HEK293T (cell line): ENCODE measurements at regions not wholly inside any gene's neighbourhood (a gene's known extent, or its start where the extent isn't known, plus 50 kb on each side); places are given as distances from the start of the nearest gene placed in this dataset.
A peak's percentile ranks its signal among the peaks of the same experiment; 100 is the strongest.

ENCODE experiments used
- CTCF ChIA-PET: fragments of 350-600 bp; formaldehyde crosslinking; extraction: SDS; loops from one replicate; lab custom pipeline; 2021; ENCODE audit warnings: antibody characterized with exemption, inconsistent platforms; lab: Yijun Ruan, JAX
- POLR2A ChIA-PET: fragments of 350-600 bp; formaldehyde crosslinking; extraction: SDS; loops from one replicate; lab custom pipeline; 2020; ENCODE audit warnings: antibody characterized with exemption, inconsistent platforms; lab: Yijun Ruan, JAX
- DNase-seq: peaks from one replicate; pipeline ENCODE4 v3.0.0; 2012; ENCODE audit warnings: mixed read lengths; ENCODE audit errors: extremely low spot score
- ARNT ChIP-seq: fragments of 450-650 bp; IDR thresholded peaks from 2 replicates; pipeline ENCODE4 v1.6.1; 2017; ENCODE audit warnings: mild to moderate bottlenecking
- BHLHE40 ChIP-seq: fragments of 450-650 bp; IDR thresholded peaks from 2 replicates; pipeline ENCODE4 v1.6.1; 2016; ENCODE audit warnings: mild to moderate bottlenecking, moderate library complexity, borderline replicate concordance
- CTBP1 ChIP-seq: fragments of 450-650 bp; IDR thresholded peaks from 2 replicates; pipeline ENCODE4 v1.6.1; 2016; ENCODE audit warnings: borderline replicate concordance
- ELF4 ChIP-seq: fragments of 450-650 bp; IDR thresholded peaks from 2 replicates; pipeline ENCODE4 v1.6.1; 2017; ENCODE audit warnings: antibody characterized with exemption
- FOXA1 ChIP-seq: fragments of 450-650 bp; IDR thresholded peaks from 2 replicates; pipeline ENCODE4 v1.6.1; 2016; ENCODE audit warnings: mild to moderate bottlenecking
- FOXK2 ChIP-seq: fragments of 450-650 bp; IDR thresholded peaks from 2 replicates; pipeline ENCODE4 v1.6.1; 2016; ENCODE audit warnings: mild to moderate bottlenecking
- FOXM1 ChIP-seq: fragments of 450-650 bp; IDR thresholded peaks from 2 replicates; pipeline ENCODE4 v1.6.1; 2017; ENCODE audit warnings: mild to moderate bottlenecking, borderline replicate concordance
- HDGF ChIP-seq: fragments of 450-650 bp; IDR thresholded peaks from 2 replicates; pipeline ENCODE4 v1.6.1; 2017; ENCODE audit warnings: antibody characterized with exemption, borderline replicate concordance
- L3MBTL2 ChIP-seq: fragments of 450-650 bp; conservative IDR thresholded peaks from 2 replicates; pipeline ENCODE4 v1.6.1; 2016; ENCODE audit warnings: mild to moderate bottlenecking
- LEF1 ChIP-seq: fragments of 450-650 bp; IDR thresholded peaks from 2 replicates; pipeline ENCODE4 v1.6.1; 2017; ENCODE audit warnings: mild to moderate bottlenecking, borderline replicate concordance
- NFRKB ChIP-seq: fragments of 450-650 bp; IDR thresholded peaks from 2 replicates; pipeline ENCODE4 v1.6.1; 2016; ENCODE audit warnings: mild to moderate bottlenecking, moderate library complexity
- PKNOX1 ChIP-seq: fragments of 450-650 bp; IDR thresholded peaks from 2 replicates; pipeline ENCODE4 v1.6.1; 2016
- SP1 ChIP-seq: fragments of 450-650 bp; IDR thresholded peaks from 2 replicates; pipeline ENCODE4 v1.6.1; 2017
- SUZ12 ChIP-seq: fragments of 450-650 bp; IDR thresholded peaks from 2 replicates; pipeline ENCODE4 v1.6.1; 2016; ENCODE audit warnings: mild to moderate bottlenecking
- TARDBP ChIP-seq: fragments of 450-650 bp; IDR thresholded peaks from 2 replicates; pipeline ENCODE4 v1.6.1; 2016
- ZNF384 ChIP-seq: fragments of 450-650 bp; IDR thresholded peaks from 2 replicates; pipeline ENCODE4 v1.6.1; 2016

GRCh38 chr14:106848330-106849121 lies 1322.1 kb downstream of the TMEM121 start:
- ChIA-PET CTCF (interaction anchor here (0.8 kb wide), 1 partner anchor 24 kb away, joined by 3 read pairs; no protein-coding TSS in a partner anchor), POLR2A (no interaction called here)
- TF ChIP-seq SP1 (no peak), BHLHE40 (no peak), NFRKB (no peak), HDGF (no peak), TARDBP (no peak), CTBP1 (no peak), ZNF384 (no peak), PKNOX1 (no peak), ARNT (no peak), FOXK2 (no peak), SUZ12 (no peak), L3MBTL2 (no peak), FOXA1 (no peak), LEF1 (no peak), ELF4 (no peak), FOXM1 (no peak)
- no peak for DNase-seq

GRCh38 chr14:106850913-106851825 lies 1324.8 kb downstream of the TMEM121 start:
- no peak for DNase-seq

GRCh38 chr14:106872611-106873446 lies 1346.4 kb downstream of the TMEM121 start:
- ChIA-PET POLR2A (no interaction called here), CTCF (interaction anchor here (1.2 to 1.6 kb wide), 3 partner anchors 20 to 32 kb away, joined by 3 to 6 read pairs (median 4); no protein-coding TSS in a partner anchor)
- DNase-seq, result peak; percentile 20
- no peak for TF ChIP-seq LEF1
- TF ChIP-seq SUZ12, result no peak
- no peak for TF ChIP-seq FOXM1
- TF ChIP-seq SP1, result no peak
- no peak for TF ChIP-seq ELF4
- TF ChIP-seq CTBP1, result no peak
- TF ChIP-seq FOXA1, result no peak
- TF ChIP-seq NFRKB, result no peak
- TF ChIP-seq ZNF384, result no peak
- TF ChIP-seq PKNOX1, result no peak
- no peak for TF ChIP-seq BHLHE40

More at GRCh38 chr14:106850913-106851825, 1324.8 kb downstream of the TMEM121 start:
- ChIA-PET POLR2A (no interaction called here), CTCF (no interaction called here)
- TF ChIP-seq NFRKB (no peak), HDGF (no peak), FOXK2 (no peak), ELF4 (no peak), CTBP1 (no peak), ZNF384 (no peak), L3MBTL2 (no peak), SP1 (no peak), BHLHE40 (no peak), SUZ12 (no peak), FOXA1 (no peak), LEF1 (no peak), PKNOX1 (no peak), TARDBP (no peak)

GRCh38 chr14:106874350-106874749 lies 1348.0 kb downstream of the TMEM121 start:
- POLR2A ChIA-PET, result no interaction called here
- no peak for DNase-seq

More at GRCh38 chr14:106874350-106874749, 1348.0 kb downstream of the TMEM121 start:
- CTCF ChIA-PET, result interaction anchor here (1.6 kb wide), 1 partner anchor 33 kb away, joined by 6 read pairs; no protein-coding TSS in a partner anchor
- TF ChIP-seq LEF1 (no peak), NFRKB (no peak), HDGF (no peak), FOXA1 (no peak), ARNT (no peak), FOXK2 (no peak), SUZ12 (no peak), CTBP1 (no peak), PKNOX1 (no peak), FOXM1 (no peak), ZNF384 (no peak), SP1 (no peak), ELF4 (no peak)
